ENCODE measurements at regions not wholly inside any gene's neighbourhood (a gene's known extent, or its start where the extent isn't known, plus 50 kb on each side); places are given as distances from the start of the nearest gene placed in this dataset.
"Not testable (repeated sequence)": the region's sequence is repeated elsewhere in the genome, so short reads cannot be mapped to it uniquely, and the experiment has no call there.

GRCh38 chr1:194062962-194063361 lies 876.5 kb upstream of the B3GALT2 start:
- no peak for DNase-seq (ENCODE audit: low read depth)
- TF ChIP-seq, protein P1, sequence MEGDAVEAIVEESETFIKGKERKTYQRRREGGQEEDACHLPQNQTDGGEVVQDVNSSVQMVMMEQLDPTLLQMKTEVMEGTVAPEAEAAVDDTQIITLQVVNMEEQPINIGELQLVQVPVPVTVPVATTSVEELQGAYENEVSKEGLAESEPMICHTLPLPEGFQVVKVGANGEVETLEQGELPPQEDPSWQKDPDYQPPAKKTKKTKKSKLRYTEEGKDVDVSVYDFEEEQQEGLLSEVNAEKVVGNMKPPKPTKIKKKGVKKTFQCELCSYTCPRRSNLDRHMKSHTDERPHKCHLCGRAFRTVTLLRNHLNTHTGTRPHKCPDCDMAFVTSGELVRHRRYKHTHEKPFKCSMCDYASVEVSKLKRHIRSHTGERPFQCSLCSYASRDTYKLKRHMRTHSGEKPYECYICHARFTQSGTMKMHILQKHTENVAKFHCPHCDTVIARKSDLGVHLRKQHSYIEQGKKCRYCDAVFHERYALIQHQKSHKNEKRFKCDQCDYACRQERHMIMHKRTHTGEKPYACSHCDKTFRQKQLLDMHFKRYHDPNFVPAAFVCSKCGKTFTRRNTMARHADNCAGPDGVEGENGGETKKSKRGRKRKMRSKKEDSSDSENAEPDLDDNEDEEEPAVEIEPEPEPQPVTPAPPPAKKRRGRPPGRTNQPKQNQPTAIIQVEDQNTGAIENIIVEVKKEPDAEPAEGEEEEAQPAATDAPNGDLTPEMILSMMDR (conservative IDR thresholded peaks at IDR 0.05; ENCODE audit: control insufficient read depth, insufficient read depth, low read depth, low read length) = no peak
- no peak overlapping the region for H3K4me3 ChIP-seq (ENCODE audit: control insufficient read depth, low read depth, low read length)

DNA sequence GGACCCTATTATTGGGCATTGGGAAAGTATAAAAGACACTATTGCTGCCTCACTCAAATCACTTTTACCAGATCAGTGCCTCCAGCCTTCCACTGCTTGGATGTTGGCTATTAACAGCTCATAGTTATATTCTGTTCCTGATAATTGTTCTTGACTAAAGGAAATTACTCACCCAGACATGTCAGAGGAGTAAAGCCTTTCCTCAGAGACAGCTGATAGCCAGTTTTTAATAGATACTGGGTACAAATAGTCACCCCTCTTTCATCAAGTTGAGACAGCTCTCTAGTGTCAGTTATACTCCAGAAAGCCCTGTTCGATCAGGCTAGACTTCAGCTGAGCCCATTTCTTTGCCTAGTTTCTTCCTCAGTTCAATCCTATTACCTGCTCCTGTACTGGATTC lies 876.1 kb upstream of the B3GALT2 start:
- H3K4me3 ChIP-seq (ENCODE audit: control insufficient read depth, low read depth, low read length) = no peak overlapping the region
- no peak for DNase-seq (ENCODE audit: low read depth)
- TF ChIP-seq, protein P1 (conservative IDR thresholded peaks at IDR 0.05; ENCODE audit: control insufficient read depth, insufficient read depth, low read depth, low read length) = no peak

GRCh38 chr1:194060481-194060880 lies 874.1 kb upstream of the B3GALT2 start:
- no peak overlapping the region for H3K4me3 ChIP-seq (ENCODE audit: control insufficient read depth, low read depth, low read length)
- DNase-seq (ENCODE audit: low read depth) = no peak
- TF ChIP-seq, protein P1 (conservative IDR thresholded peaks at IDR 0.05; ENCODE audit: control insufficient read depth, insufficient read depth, low read depth, low read length) = no peak

DNA sequence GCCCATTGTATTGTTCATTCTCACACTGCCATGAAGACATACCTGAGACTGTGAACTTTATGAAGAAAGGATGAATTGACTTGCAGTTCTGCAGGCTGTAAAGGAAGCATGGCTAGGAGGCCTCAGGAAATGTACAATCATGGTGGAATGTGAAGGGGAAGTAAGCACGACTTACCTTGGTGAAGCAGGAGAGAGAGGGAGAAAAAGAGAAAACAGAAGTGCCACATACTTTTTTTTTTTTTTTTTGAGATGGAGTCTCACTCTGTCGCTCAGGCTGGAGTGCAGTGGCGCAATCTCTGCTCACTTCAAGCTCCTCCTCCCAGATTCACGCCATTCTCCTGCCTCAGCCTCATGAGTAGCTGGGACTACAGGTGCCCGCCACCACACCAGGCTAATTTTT lies 871.9 kb upstream of the B3GALT2 start:
- H3K4me3 ChIP-seq (ENCODE audit: control insufficient read depth, low read depth, low read length); DNase-seq (ENCODE audit: low read depth): not testable (repeated sequence)

- TF ChIP-seq, protein P1 (conservative IDR thresholded peaks at IDR 0.05; ENCODE audit: control insufficient read depth, insufficient read depth, low read depth, low read length) = no peak
- H3K4me3 ChIP-seq (ENCODE audit: control insufficient read depth, low read depth, low read length) = no peak overlapping the region
- no peak for DNase-seq (ENCODE audit: low read depth)
Observed at GRCh38 chr1:194056169-194056568, 869.8 kb upstream of the B3GALT2 start.

- DNase-seq (ENCODE audit: low read depth) = no peak
- TF ChIP-seq, protein P1 (conservative IDR thresholded peaks at IDR 0.05; ENCODE audit: control insufficient read depth, insufficient read depth, low read depth, low read length) = no peak
Observed at GRCh38 chr1:194055536-194055935, 869.1 kb upstream of the B3GALT2 start.

GRCh38 chr1:194052514-194053338 lies 866.3 kb upstream of the B3GALT2 start:
- no peak overlapping the region for H3K4me3 ChIP-seq (ENCODE audit: control insufficient read depth, low read depth, low read length)
- no peak for DNase-seq (ENCODE audit: low read depth)
- TF ChIP-seq, protein P1 (conservative IDR thresholded peaks at IDR 0.05; ENCODE audit: control insufficient read depth, insufficient read depth, low read depth, low read length) = no peak

More at GRCh38 chr1:194055536-194055935, 869.1 kb upstream of the B3GALT2 start:
- no peak overlapping the region for H3K4me3 ChIP-seq (ENCODE audit: control insufficient read depth, low read depth, low read length)
